ENCODE measurements at regions not wholly inside any gene's neighbourhood (a gene's known extent, or its start where the extent isn't known, plus 50 kb on each side); places are given as distances from the start of the nearest gene placed in this dataset.

- Histone ChIP-seq H3K9me3 (ENCODE audit: severe bottlenecking) (no peaks in the 10 kb centered on the region), H3K27me3 (ENCODE audit: insufficient read depth, poor library complexity, severe bottlenecking) (no peaks in the 10 kb centered on the region), H3K4me1 (ENCODE audit: insufficient read depth, poor library complexity, severe bottlenecking) (no peaks in the 10 kb centered on the region), H3K36me3 (ENCODE audit: low read depth) (no peaks in the 10 kb centered on the region), H3K27ac (ENCODE audit: poor library complexity, severe bottlenecking) (no peak overlapping the region), H3K4me3 (ENCODE audit: severe bottlenecking) (no peak overlapping the region)
- no peak for TF ChIP-seq CTCF (IDR thresholded peaks at IDR 0.05; ENCODE audit: poor library complexity, severe bottlenecking)
- DNase-seq (ENCODE audit: low spot score) = peak; percentile 59
- no peak for ATAC-seq (ENCODE audit: low read depth)
These were observed 56.4 kb upstream of the TLE3 start for GRCh38 chr15:70153921-70154717.

- no peak for ATAC-seq (ENCODE audit: low read depth)
- no peaks in the 10 kb centered on the region for H3K9me3 ChIP-seq (ENCODE audit: severe bottlenecking)
- TF ChIP-seq CTCF (IDR thresholded peaks at IDR 0.05; ENCODE audit: poor library complexity, severe bottlenecking) = no peak
- no peaks in the 10 kb centered on the region for H3K4me1 ChIP-seq (ENCODE audit: insufficient read depth, poor library complexity, severe bottlenecking)
- no peaks in the 10 kb centered on the region for H3K27me3 ChIP-seq (ENCODE audit: insufficient read depth, poor library complexity, severe bottlenecking)
- no peak overlapping the region for H3K4me3 ChIP-seq (ENCODE audit: severe bottlenecking)
- DNase-seq (ENCODE audit: low spot score) = no peak
- no peak overlapping the region for H3K27ac ChIP-seq (ENCODE audit: poor library complexity, severe bottlenecking)
- H3K36me3 ChIP-seq (ENCODE audit: low read depth) = no peaks in the 10 kb centered on the region
These were observed 54.4 kb upstream of the TLE3 start for GRCh38 chr15:70152070-70152480.

- Histone ChIP-seq H3K36me3 (ENCODE audit: low read depth) (no peaks in the 10 kb centered on the region), H3K4me3 (ENCODE audit: severe bottlenecking) (no peak overlapping the region), H3K27ac (ENCODE audit: poor library complexity, severe bottlenecking) (no peak overlapping the region), H3K4me1 (ENCODE audit: insufficient read depth, poor library complexity, severe bottlenecking) (no peaks in the 10 kb centered on the region), H3K27me3 (ENCODE audit: insufficient read depth, poor library complexity, severe bottlenecking) (no peaks in the 10 kb centered on the region), H3K9me3 (ENCODE audit: severe bottlenecking) (no peaks in the 10 kb centered on the region)
- ATAC-seq (ENCODE audit: low read depth) (no peak), DNase-seq (ENCODE audit: low spot score) (no peak)
- TF ChIP-seq CTCF (IDR thresholded peaks at IDR 0.05; ENCODE audit: poor library complexity, severe bottlenecking) = no peak
These were observed 53.7 kb upstream of the TLE3 start for GRCh38 chr15:70151462-70151861.

GRCh38 chr15:70151003-70151402 lies 53.3 kb upstream of the TLE3 start:
- Histone ChIP-seq H3K4me3 (ENCODE audit: severe bottlenecking) (no peak overlapping the region), H3K36me3 (ENCODE audit: low read depth) (no peaks in the 10 kb centered on the region), H3K9me3 (ENCODE audit: severe bottlenecking) (no peaks in the 10 kb centered on the region), H3K27me3 (ENCODE audit: insufficient read depth, poor library complexity, severe bottlenecking) (no peaks in the 10 kb centered on the region), H3K4me1 (ENCODE audit: insufficient read depth, poor library complexity, severe bottlenecking) (no peaks in the 10 kb centered on the region), H3K27ac (ENCODE audit: poor library complexity, severe bottlenecking) (no peak overlapping the region)
- ATAC-seq (ENCODE audit: low read depth) = no peak
- TF ChIP-seq CTCF (IDR thresholded peaks at IDR 0.05; ENCODE audit: poor library complexity, severe bottlenecking) = no peak
- DNase-seq (ENCODE audit: low spot score) = no peak

- no peak overlapping the region for H3K27ac ChIP-seq (ENCODE audit: poor library complexity, severe bottlenecking)
- ATAC-seq (ENCODE audit: low read depth) (no peak), DNase-seq (ENCODE audit: low spot score) (no peak)
- H3K4me1 ChIP-seq (ENCODE audit: insufficient read depth, poor library complexity, severe bottlenecking) = no peaks in the 10 kb centered on the region
- H3K27me3 ChIP-seq (ENCODE audit: insufficient read depth, poor library complexity, severe bottlenecking) = no peaks in the 10 kb centered on the region
- H3K9me3 ChIP-seq (ENCODE audit: severe bottlenecking) = no peaks in the 10 kb centered on the region
- H3K36me3 ChIP-seq (ENCODE audit: low read depth) = no peaks in the 10 kb centered on the region
- H3K4me3 ChIP-seq (ENCODE audit: severe bottlenecking) = no peak overlapping the region
- no peak for TF ChIP-seq CTCF (IDR thresholded peaks at IDR 0.05; ENCODE audit: poor library complexity, severe bottlenecking)
These were observed 52.7 kb upstream of the TLE3 start for GRCh38 chr15:70150405-70150747.
